Right kidney (tissue), 1 donor: ENCODE measurements at regions not wholly inside any gene's neighbourhood (a gene's known extent, or its start where the extent isn't known, plus 50 kb on each side); places are given as distances from the start of the nearest gene placed in this dataset.

Experiments used
- DNase-seq: peaks from one replicate; pipeline ENCODE4 v3.0.0-alpha.2; 2016

GRCh38 chr11:103668859-103669258 lies 367.6 kb upstream of the DDI1 start:
- no peak for DNase-seq

GRCh38 chr11:103671143-103671651 lies 365.2 kb upstream of the DDI1 start:
- DNase-seq = no peak

- DNase-seq = no peak
These were observed 362.7 kb upstream of the DDI1 start for GRCh38 chr11:103673773-103674172.

- no peak for DNase-seq
These were observed 360.0 kb upstream of the DDI1 start for GRCh38 chr11:103676413-103676812.

GRCh38 chr11:103680826-103681225 lies 355.6 kb upstream of the DDI1 start:
- no peak for DNase-seq

- DNase-seq = no peak
These were observed 354.6 kb upstream of the DDI1 start for GRCh38 chr11:103681855-103682254.

GRCh38 chr11:103682318-103683184 lies 353.9 kb upstream of the DDI1 start:
- peak; percentile 56 for DNase-seq

- DNase-seq = no peak
These were observed 352.9 kb upstream of the DDI1 start for GRCh38 chr11:103683576-103683975.

GRCh38 chr11:103688924-103689323 lies 347.5 kb upstream of the DDI1 start:
- no peak for DNase-seq

GRCh38 chr11:103690356-103690755 lies 346.1 kb upstream of the DDI1 start:
- no peak for DNase-seq

GRCh38 chr11:103696123-103696522 lies 340.3 kb upstream of the DDI1 start:
- DNase-seq = no peak

- DNase-seq = no peak
These were observed 337.2 kb upstream of the DDI1 start for GRCh38 chr11:103699216-103699615.

- no peak for DNase-seq
These were observed 336.8 kb upstream of the DDI1 start for GRCh38 chr11:103699656-103700055.

- no peak for DNase-seq
These were observed 335.8 kb upstream of the DDI1 start for GRCh38 chr11:103700622-103701021.

GRCh38 chr11:103703437-103703836 lies 333.0 kb upstream of the DDI1 start:
- DNase-seq = no peak

GRCh38 chr11:103703954-103704353 lies 332.5 kb upstream of the DDI1 start:
- no peak for DNase-seq

- DNase-seq = no peak
These were observed 330.8 kb upstream of the DDI1 start for GRCh38 chr11:103705642-103706041.

GRCh38 chr11:103709371-103709770 lies 327.1 kb upstream of the DDI1 start:
- DNase-seq = no peak

- no peak for DNase-seq
These were observed 322.2 kb upstream of the DDI1 start for GRCh38 chr11:103714246-103714645.

GRCh38 chr11:103716363-103716762 lies 320.1 kb upstream of the DDI1 start:
- DNase-seq = no peak

- no peak for DNase-seq
These were observed 309.2 kb upstream of the DDI1 start for GRCh38 chr11:103727262-103727661.

GRCh38 chr11:103729617-103730016 lies 306.8 kb upstream of the DDI1 start:
- no peak for DNase-seq

GRCh38 chr11:103730131-103730940 lies 306.1 kb upstream of the DDI1 start:
- no peak for DNase-seq
